ENCODE measurements at regions not wholly inside any gene's neighbourhood (a gene's known extent, or its start where the extent isn't known, plus 50 kb on each side); places are given as distances from the start of the nearest gene placed in this dataset.

DNA sequence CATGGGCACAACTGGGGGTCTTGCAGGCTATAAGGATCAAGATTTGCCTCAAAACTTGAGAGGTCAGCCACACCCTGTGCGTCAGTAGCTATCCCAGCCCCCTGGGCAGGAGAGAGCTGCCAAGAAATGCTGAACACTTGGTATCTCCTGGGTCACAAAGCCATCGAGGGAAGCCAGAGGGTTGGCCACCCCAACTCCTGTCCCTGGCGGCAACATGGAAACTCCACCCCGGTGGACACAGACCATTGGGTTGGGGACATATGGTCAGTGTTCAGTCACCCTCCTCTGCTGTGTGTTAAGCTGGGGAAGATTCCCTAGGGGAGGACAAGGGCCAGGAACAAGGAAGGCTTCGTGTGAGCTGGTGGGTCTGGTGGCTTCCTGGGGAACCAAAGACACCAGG lies 140.6 kb downstream of the C5orf15 start:
- no peak for DNase-seq

- DNase-seq: no peak
Measured at GRCh38 chr5:133827011-133827410, 141.4 kb downstream of the C5orf15 start.

GRCh38 chr5:133825631-133826289 lies 142.7 kb downstream of the C5orf15 start:
- peak in 1 of 4 experiments; percentile 15 for DNase-seq

GRCh38 chr5:133824661-133825254 lies 143.7 kb downstream of the C5orf15 start:
- DNase-seq: no peak

GRCh38 chr5:133821889-133822288 lies 146.5 kb downstream of the C5orf15 start:
- DNase-seq: no peak

DNA sequence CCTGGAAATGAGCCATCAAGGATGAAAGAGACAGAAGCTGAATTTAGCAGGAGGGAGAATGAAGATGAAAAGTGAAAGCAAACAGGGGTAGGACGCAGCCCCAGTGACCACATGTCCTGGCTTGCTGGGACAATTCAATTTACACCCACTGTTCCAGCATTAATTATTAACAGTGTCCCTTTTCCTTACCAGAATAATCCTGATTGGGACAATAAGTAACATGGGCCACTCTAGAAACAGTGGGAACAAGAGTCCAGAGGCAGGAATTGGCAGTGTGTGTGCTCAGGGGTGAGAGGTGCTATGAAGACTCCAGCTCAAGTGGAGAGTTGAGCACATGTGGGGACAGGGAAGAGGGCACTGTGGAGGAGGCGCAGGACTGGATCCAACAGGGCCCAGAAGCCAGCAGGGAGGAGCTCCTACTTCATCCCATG lies 147.1 kb downstream of the C5orf15 start:
- no peak for DNase-seq

- DNase-seq: no peak
Measured at GRCh38 chr5:133820507-133820906, 147.9 kb downstream of the C5orf15 start.

DNA sequence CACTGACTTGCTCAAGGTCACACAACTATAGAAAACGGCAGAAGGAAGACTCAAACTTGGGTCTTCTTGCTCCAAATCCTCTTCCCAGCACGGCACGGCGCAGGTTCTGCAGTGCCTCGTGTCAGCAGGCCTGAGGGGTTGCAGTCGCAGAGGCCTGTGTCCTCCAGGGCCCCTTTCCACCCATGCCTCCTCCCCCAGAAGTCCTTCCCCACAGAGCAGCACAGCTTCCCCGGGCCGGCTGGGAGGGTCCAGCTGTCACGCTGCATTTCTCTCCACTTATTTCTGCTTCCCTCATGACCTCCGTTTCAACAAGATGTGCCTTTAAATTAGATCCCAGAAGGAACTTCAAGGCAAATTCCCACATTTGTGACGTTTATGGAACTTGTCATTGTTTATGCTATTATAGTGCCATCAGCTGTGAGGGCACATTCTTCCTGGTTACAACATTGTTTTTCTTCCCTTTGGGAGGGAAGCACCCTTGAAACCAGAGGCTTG lies 148.4 kb downstream of the C5orf15 start:
- no peak for DNase-seq

GRCh38 chr5:133818869-133819600 lies 149.4 kb downstream of the C5orf15 start:
- no peak for DNase-seq

GRCh38 chr5:133818031-133818431 lies 150.4 kb downstream of the C5orf15 start:
- no peak for DNase-seq

DNA sequence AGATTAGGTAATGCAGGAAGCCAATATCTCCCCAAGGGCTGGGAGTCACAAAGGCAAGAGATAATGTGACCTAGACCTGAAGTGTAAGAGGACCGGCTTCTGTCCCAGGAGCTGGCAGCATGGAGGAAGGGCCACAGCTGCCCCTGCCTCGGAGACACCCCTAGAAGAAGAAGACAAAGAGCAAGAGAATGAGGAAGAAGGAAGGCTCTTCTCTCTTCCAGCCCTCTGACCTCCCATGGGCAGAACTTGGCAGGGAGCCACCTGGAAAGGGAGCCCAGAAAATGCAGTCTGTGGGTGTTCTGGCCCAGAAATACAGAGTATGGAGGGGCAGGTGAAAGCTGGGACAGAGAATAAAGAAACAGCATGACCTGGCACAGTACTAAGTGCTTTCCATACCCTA lies 151.0 kb downstream of the C5orf15 start:
- DNase-seq: no peak

GRCh38 chr5:133816791-133817190 lies 151.6 kb downstream of the C5orf15 start:
- DNase-seq: no peak

DNA sequence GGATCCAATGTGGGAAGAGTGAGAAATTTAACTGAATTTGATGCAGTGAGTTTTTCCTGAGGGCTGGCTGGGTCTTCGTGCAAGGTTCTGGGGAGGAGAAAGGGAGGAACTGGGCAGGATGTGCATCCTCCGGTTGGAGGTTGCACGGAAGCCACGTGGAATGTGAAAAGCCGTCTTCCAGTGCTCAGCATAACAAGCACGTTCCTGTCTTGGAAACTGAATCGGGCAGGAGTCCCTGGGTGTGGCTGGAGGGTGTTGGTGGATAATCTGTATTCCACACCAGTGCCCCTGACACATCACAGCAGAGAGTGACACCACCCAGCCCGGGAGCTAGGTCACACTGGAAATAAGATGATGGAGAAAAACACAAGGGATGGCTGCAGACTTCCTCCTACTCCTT lies 154.3 kb downstream of the C5orf15 start:
- no peak for DNase-seq

DNA sequence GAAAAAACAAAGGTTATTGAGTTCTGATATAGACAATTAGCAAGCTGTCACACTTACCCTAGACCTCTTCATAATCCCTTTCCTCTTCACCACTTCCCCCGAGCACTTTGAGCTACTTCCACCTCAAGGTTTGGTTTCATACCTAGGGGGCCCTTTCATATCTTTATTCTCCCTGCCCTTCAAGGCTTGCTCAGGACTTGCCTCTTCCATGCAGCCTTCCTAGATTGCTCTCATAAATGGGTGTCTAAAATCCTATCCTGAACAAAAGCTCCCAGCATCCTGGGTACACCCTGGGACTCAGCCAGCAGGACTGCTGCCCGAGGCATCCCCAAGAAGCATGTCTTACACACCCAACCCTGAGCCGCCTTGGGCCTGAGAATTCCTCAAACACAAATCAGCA lies 157.3 kb downstream of the C5orf15 start:
- DNase-seq: no peak

DNA sequence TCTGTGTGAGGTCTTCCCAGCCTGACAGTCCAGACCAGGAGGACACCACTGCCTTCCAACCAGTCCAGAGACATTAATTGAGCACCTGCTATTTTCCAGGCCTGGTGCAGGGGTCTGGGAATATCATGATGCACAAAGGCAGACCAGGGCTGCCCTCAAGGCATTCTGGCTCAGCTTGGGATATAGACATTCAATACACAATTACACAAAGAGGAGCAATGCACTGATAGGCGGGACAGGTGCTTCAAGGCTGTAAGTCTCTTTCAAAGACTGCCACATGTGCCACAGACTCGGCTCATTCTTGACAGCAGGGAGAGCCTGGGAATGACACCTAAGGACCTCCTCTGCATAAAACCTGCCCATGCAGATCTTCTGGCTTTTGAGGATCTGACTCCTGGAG lies 158.6 kb downstream of the C5orf15 start:
- no peak for DNase-seq

GRCh38 chr5:133807348-133807747 lies 161.1 kb downstream of the C5orf15 start:
- DNase-seq: no peak

DNA sequence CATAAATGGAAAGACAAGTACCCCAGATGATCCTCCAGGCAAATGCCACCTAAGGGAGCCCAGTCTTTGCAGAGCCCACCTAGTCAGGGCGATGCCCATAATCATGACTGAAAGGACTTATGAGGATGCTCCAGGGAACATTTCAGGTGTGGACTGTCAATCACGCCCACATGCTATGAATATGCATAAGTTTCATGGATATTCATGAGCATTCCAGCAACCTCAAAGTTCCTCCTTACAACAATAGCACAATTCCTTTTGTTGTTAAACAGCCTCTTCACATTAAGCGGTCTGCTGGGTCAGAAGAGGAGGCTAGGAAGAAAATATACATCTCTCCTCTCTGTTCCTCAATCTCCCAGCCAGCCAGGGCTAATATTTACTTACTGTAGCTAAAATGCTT lies 161.6 kb downstream of the C5orf15 start:
- no peak for DNase-seq

GRCh38 chr5:133801955-133802751 lies 166.3 kb downstream of the C5orf15 start:
- DNase-seq: no peak

DNA sequence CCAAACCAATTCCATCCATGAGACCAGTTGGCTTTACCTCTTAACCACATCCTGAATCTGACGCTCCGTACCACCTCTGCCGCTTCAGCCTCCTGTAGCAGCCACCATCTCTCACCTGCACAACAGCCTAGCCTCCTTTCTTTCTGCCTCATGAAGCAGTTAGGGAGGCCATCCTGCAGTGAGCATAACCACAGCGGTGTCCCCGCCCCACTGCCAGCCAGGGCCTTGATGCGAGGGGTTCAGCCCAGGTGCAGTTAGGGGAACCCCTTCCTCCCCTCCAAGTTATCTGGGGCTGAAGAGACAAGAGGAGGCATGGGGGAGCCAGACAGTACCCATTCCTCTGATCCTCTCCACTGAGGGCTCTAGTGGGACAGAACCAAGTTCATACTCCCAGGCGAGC lies 167.0 kb downstream of the C5orf15 start:
- no peak for DNase-seq

GRCh38 chr5:133799571-133800237 lies 168.7 kb downstream of the C5orf15 start:
- no peak for DNase-seq

DNA sequence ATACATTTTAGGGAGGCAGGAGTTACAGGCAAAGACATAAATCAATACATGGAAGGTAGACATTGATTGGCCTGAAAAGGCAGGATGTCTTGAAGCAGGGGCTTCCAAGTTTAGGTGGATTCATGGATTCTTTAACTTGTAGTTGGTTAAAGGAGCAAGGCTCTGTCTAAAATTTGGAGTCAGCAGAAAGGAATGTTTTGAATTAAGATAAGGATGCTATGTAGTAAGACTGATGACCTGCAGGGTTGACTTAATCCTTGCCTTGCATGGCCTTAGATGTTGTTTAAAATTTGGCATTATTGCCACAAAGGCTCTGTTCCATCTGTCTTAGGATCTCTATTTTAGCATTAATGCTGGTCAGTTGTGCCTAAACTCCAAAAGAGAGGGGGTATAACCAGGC lies 171.3 kb downstream of the C5orf15 start:
- DNase-seq: no peak

GRCh38 chr5:133796186-133796585 lies 172.2 kb downstream of the C5orf15 start:
- no peak for DNase-seq
